Progenitor cell of endocrine pancreas (in vitro differentiated cells): ENCODE measurements at regions not wholly inside any gene's neighbourhood (a gene's known extent, or its start where the extent isn't known, plus 50 kb on each side); places are given as distances from the start of the nearest gene placed in this dataset.

Experiments used
- DNase-seq: peaks from one replicate; pipeline ENCODE4 v3.0.0; 2021; ENCODE audit warnings: low spot score; ENCODE audit not compliant: unreplicated experiment
- H3K27ac Mint-ChIP-seq: 2 replicates; pipeline ENCODE4 v1.8.0; 2021; ENCODE audit warnings: mild to moderate bottlenecking, moderate library complexity, mixed read lengths
- H3K27me3 Mint-ChIP-seq: 2 replicates; pipeline ENCODE4 v1.8.0; 2021; ENCODE audit warnings: mixed read lengths
- H3K36me3 Mint-ChIP-seq: 2 replicates; pipeline ENCODE4 v1.8.0; 2022; ENCODE audit warnings: mixed read lengths; ENCODE audit not compliant: insufficient read depth
- H3K4me1 Mint-ChIP-seq: 2 replicates; pipeline ENCODE4 v1.8.0; 2021; ENCODE audit warnings: low read depth, mixed read lengths
- H3K4me3 Mint-ChIP-seq: 2 replicates; pipeline ENCODE4 v1.8.0; 2021; ENCODE audit warnings: low read depth, mild to moderate bottlenecking, moderate library complexity, mixed read lengths
- H3K9me3 Mint-ChIP-seq: 2 replicates; pipeline ENCODE4 v1.8.0; 2021; ENCODE audit warnings: low read depth, mixed read lengths
- CTCF ChIP-seq: fragments of 200-600 bp; sonication (generic); IDR thresholded peaks from one replicate; pipeline ENCODE4 v1.5.0; 2021; ENCODE audit warnings: antibody characterized with exemption, mild to moderate bottlenecking; ENCODE audit not compliant: unreplicated experiment

GRCh38 chr6:44052419-44053023 is 74.7 kb downstream of the MRPL14 start:
- Mint-ChIP-seq H3K9me3 (no peaks in the 10 kb centered on the region), H3K27ac (no peak overlapping the region), H3K36me3 (no peaks in the 10 kb centered on the region), H3K4me1 (peaks cover 18% of the 10 kb centered on the region), H3K27me3 (no peaks in the 10 kb centered on the region), H3K4me3 (no peak overlapping the region)
- no peak for TF ChIP-seq CTCF
- no peak for DNase-seq

GRCh38 chr6:44051515-44051914 is 75.7 kb downstream of the MRPL14 start:
- DNase-seq: no peak
- H3K27ac Mint-ChIP-seq: no peak overlapping the region

GRCh38 chr6:44050872-44051505 is 76.3 kb downstream of the MRPL14 start:
- no peak overlapping the region for H3K4me3 Mint-ChIP-seq
- no peak overlapping the region for H3K27ac Mint-ChIP-seq
- no peak for TF ChIP-seq CTCF
- H3K27me3 Mint-ChIP-seq: peaks cover 6% of the 10 kb centered on the region
- no peaks in the 10 kb centered on the region for H3K9me3 Mint-ChIP-seq
- H3K4me1 Mint-ChIP-seq: peaks cover 18% of the 10 kb centered on the region
- no peaks in the 10 kb centered on the region for H3K36me3 Mint-ChIP-seq
- DNase-seq: no peak

More at GRCh38 chr6:44051515-44051914, 75.7 kb downstream of the MRPL14 start:
- Mint-ChIP-seq H3K27me3 (peaks cover 6% of the 10 kb centered on the region), H3K4me1 (peaks cover 18% of the 10 kb centered on the region), H3K36me3 (no peaks in the 10 kb centered on the region), H3K4me3 (no peak overlapping the region), H3K9me3 (no peaks in the 10 kb centered on the region)
- TF ChIP-seq CTCF: no peak

GRCh38 chr6:44049989-44050871 is 77.0 kb downstream of the MRPL14 start:
- peaks cover 6% of the 10 kb centered on the region for H3K27me3 Mint-ChIP-seq
- H3K36me3 Mint-ChIP-seq: no peaks in the 10 kb centered on the region
- no peak overlapping the region for H3K27ac Mint-ChIP-seq
- no peak for TF ChIP-seq CTCF
- no peaks in the 10 kb centered on the region for H3K9me3 Mint-ChIP-seq
- no peak for DNase-seq
- H3K4me3 Mint-ChIP-seq: no peak overlapping the region
- H3K4me1 Mint-ChIP-seq: peaks cover 18% of the 10 kb centered on the region
